ENCODE measurements at regions not wholly inside any gene's neighbourhood (a gene's known extent, or its start where the extent isn't known, plus 50 kb on each side); places are given as distances from the start of the nearest gene placed in this dataset.

DNA sequence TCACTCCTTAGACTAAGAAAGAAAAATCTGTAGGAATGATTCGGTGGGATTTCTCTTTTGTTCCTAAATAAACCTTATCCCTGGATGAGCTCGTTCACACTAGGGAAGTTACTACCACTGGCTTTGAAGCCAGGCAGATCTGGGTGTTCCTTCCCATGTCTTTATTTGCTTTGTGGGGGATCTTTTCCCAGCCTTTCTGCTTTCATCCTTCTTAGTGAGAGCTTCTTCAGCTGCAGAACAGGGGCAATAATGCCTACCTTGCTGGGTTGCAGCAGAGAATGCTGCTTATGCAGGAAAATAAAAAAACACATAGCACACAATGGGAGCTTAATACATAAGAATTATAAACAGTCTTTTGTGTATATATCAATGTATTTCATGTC, 292.1 kb downstream of the SOX11 start:
- ATAC-seq, result no peak
- peaks cover 0 to 5% (median 0%) of the 10 kb centered on the region in 4 donors for H3K27me3 ChIP-seq
- 59 to 68% methylated on average over 2 of the region's 2 CpGs for WGBS, 2 donors
- no peak overlapping the region for H3K4me3 ChIP-seq
- H3K4me1 ChIP-seq, result no peaks in the 10 kb centered on the region
- DNase-seq, result no peak
- intact Hi-C loops (cut with DNase I), result no loop called here
- FAIRE-seq, result no peak
- H3K9me3 ChIP-seq, result no peaks in the 10 kb centered on the region
- no peak for TF ChIP-seq CTCF (IDR thresholded peaks at IDR 0.05)
- no peaks in the 10 kb centered on the region for H3K36me3 ChIP-seq
- H3K27ac ChIP-seq, result no peak overlapping the region

GRCh38 chr2:5984946-5985345, 292.8 kb downstream of the SOX11 start:
- Histone ChIP-seq H3K4me1 (no peaks in the 10 kb centered on the region), H3K36me3 (no peaks in the 10 kb centered on the region), H3K4me3 (no peak overlapping the region), H3K27ac (no peak overlapping the region), H3K27me3 (peaks cover 0 to 5% (median 0%) of the 10 kb centered on the region in 4 donors), H3K9me3 (no peaks in the 10 kb centered on the region)
- no peak for TF ChIP-seq CTCF (IDR thresholded peaks at IDR 0.05)
- no peak for ATAC-seq
- no peak for DNase-seq
- WGBS, 2 donors, result 78 to 93% methylated on average over 6 of the region's 6 CpGs
- intact Hi-C loops (cut with DNase I), result no loop called here
- no peak for FAIRE-seq

- ATAC-seq, result no peak
Measured at GRCh38 chr2:5985536-5986385, 293.6 kb downstream of the SOX11 start.

GRCh38 chr2:5986801-5987787, 294.9 kb downstream of the SOX11 start:
- Histone ChIP-seq H3K9me3 (no peaks in the 10 kb centered on the region), H3K4me3 (no peak overlapping the region), H3K27me3 (peaks cover 0 to 5% (median 0%) of the 10 kb centered on the region in 4 donors), H3K27ac (no peak overlapping the region), H3K4me1 (no peaks in the 10 kb centered on the region), H3K36me3 (no peaks in the 10 kb centered on the region)
- intact Hi-C loops (cut with DNase I), result no loop called here
- WGBS, 2 donors, result 66 to 72% methylated on average over 12 of the region's 12 CpGs
- no peak for TF ChIP-seq CTCF (IDR thresholded peaks at IDR 0.05)
- FAIRE-seq (no peak), ATAC-seq (no peak), DNase-seq (no peak)

More at GRCh38 chr2:5985536-5986385, 293.6 kb downstream of the SOX11 start:
- no peaks in the 10 kb centered on the region for H3K9me3 ChIP-seq
- DNase-seq, result no peak
- no peaks in the 10 kb centered on the region for H3K4me1 ChIP-seq
- H3K36me3 ChIP-seq, result no peaks in the 10 kb centered on the region
- H3K27me3 ChIP-seq, result peaks cover 0 to 5% (median 0%) of the 10 kb centered on the region in 4 donors
- WGBS, 2 donors, result 84 to 86% methylated on average over 18 of the region's 18 CpGs
- intact Hi-C loops (cut with DNase I), result no loop called here
- no peak overlapping the region for H3K27ac ChIP-seq
- no peak overlapping the region for H3K4me3 ChIP-seq
- FAIRE-seq, result no peak
- no peak for TF ChIP-seq CTCF (IDR thresholded peaks at IDR 0.05)

All from pancreas (tissue), 10 donors.